ENCODE measurements at regions not wholly inside any gene's neighbourhood (a gene's known extent, or its start where the extent isn't known, plus 50 kb on each side); places are given as distances from the start of the nearest gene placed in this dataset.

DNA sequence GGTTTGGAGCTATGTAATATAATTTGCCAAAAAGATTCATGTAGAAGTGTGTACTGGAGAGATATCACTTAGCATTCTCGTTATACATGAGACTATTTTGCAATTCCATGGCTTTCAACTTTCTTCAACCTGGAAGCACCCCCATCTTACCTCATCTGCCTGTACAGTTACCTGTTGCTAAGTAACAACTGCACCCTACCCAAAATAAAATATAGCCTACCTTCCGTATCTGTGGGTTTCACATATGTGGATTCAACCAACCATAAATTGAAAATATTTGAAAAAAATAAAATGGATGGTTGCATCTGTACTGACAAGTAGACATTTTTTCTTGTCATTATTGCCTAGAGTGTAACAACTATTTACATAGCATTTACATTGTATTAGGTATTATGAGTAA is 278.3 kb downstream of the PPP1R2C start:
- Mint-ChIP-seq H3K36me3 (ENCODE audit: low read depth) (no peaks in the 10 kb centered on the region), H3K27me3 (no peaks in the 10 kb centered on the region), H3K4me1 (peaks cover 9% of the 10 kb centered on the region), H3K27ac (no peak overlapping the region), H3K4me3 (no peak overlapping the region), H3K9me3 (no peaks in the 10 kb centered on the region)
- ATAC-seq (ENCODE audit: low read depth) (no peak), DNase-seq (no peak)
- intact Hi-C loops (cut with micrococcal nuclease): no loop called here
- ChIA-PET CTCF (no interaction called here), POLR2A (no interaction called here)
- TF ChIP-seq, protein P1, sequence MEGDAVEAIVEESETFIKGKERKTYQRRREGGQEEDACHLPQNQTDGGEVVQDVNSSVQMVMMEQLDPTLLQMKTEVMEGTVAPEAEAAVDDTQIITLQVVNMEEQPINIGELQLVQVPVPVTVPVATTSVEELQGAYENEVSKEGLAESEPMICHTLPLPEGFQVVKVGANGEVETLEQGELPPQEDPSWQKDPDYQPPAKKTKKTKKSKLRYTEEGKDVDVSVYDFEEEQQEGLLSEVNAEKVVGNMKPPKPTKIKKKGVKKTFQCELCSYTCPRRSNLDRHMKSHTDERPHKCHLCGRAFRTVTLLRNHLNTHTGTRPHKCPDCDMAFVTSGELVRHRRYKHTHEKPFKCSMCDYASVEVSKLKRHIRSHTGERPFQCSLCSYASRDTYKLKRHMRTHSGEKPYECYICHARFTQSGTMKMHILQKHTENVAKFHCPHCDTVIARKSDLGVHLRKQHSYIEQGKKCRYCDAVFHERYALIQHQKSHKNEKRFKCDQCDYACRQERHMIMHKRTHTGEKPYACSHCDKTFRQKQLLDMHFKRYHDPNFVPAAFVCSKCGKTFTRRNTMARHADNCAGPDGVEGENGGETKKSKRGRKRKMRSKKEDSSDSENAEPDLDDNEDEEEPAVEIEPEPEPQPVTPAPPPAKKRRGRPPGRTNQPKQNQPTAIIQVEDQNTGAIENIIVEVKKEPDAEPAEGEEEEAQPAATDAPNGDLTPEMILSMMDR (IDR thresholded peaks at IDR 0.05): no peak

DNA sequence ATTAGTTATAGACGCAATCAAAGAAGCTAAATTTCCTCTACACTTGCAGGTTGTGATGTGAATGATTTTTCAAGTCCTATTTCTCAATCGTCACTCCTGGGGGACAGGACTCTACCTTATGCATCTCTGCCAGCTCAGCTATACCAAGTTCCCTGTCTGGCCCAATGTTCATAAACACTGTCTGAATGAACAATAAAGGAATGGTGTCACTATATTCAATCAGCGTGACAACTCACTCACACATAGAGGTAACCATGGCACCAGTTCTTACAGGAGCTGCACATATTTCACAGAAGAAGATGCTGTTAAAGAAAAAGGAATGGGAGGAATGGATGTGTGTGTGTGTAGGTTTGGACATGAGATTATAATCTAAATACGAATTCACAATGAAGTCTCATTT is 280.6 kb downstream of the PPP1R2C start:
- DNase-seq: no peak
- Mint-ChIP-seq H3K4me1 (peaks cover 10% of the 10 kb centered on the region), H3K27ac (no peak overlapping the region), H3K9me3 (no peaks in the 10 kb centered on the region), H3K36me3 (ENCODE audit: low read depth) (no peaks in the 10 kb centered on the region), H3K4me3 (no peak overlapping the region), H3K27me3 (no peaks in the 10 kb centered on the region)
- ATAC-seq (ENCODE audit: low read depth): no peak
- TF ChIP-seq, protein P1 (IDR thresholded peaks at IDR 0.05): no peak
- ChIA-PET CTCF (no interaction called here), POLR2A (no interaction called here)
- intact Hi-C loops (cut with micrococcal nuclease): no loop called here

DNA sequence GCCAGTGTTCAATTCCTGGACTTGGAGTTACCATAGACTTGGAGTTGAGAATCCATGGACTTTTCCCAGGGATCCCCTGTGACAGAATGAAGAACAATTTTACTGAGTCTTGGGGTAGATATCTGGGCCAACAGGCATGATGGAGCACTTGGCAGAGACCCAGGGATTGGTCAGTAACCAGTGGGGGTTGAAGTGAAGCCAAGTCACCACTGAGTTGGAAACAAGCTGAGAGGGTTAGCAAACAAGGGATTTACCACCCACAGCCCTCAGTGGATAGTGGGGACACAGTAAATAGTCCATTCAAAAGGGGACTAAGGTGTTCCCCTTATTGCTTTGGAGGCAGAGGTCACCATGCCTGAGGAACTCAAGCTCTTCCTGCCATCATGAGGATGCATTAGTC is 281.7 kb downstream of the PPP1R2C start:
- POLR2A ChIA-PET: no interaction called here
- intact Hi-C loops (cut with micrococcal nuclease): no loop called here
- no peak overlapping the region for H3K27ac Mint-ChIP-seq
- no peaks in the 10 kb centered on the region for H3K9me3 Mint-ChIP-seq
- TF ChIP-seq, protein P1 (IDR thresholded peaks at IDR 0.05): no peak
- DNase-seq: no peak
- no peaks in the 10 kb centered on the region for H3K36me3 Mint-ChIP-seq (ENCODE audit: low read depth)
- no peak overlapping the region for H3K4me3 Mint-ChIP-seq
- H3K27me3 Mint-ChIP-seq: no peaks in the 10 kb centered on the region
- peaks cover 20% of the 10 kb centered on the region for H3K4me1 Mint-ChIP-seq
- CTCF ChIA-PET: no interaction called here
- ATAC-seq (ENCODE audit: low read depth): no peak

DNA sequence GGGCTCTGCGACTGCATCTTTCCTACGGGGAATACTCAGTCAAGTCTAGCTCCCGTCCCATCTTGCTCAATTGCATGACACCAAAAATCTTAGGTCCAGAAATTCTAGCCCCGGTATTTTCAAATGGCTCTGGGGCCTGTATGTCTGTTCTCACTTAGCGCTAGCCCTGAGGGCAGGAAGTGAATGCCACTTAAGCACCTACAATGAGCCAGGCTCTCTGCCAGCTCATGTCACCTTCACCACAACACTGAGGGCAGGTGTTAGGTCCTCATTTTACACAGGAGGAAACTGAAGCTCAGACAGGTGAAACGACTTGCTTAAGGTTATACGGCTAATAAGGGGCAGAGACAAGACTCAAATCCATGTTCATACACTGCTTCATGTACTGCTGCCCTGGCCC is 282.8 kb downstream of the PPP1R2C start:
- ChIA-PET POLR2A (no interaction called here), CTCF (no interaction called here)
- DNase-seq: no peak
- H3K36me3 Mint-ChIP-seq (ENCODE audit: low read depth): no peaks in the 10 kb centered on the region
- no peaks in the 10 kb centered on the region for H3K27me3 Mint-ChIP-seq
- H3K9me3 Mint-ChIP-seq: no peaks in the 10 kb centered on the region
- no peak overlapping the region for H3K4me3 Mint-ChIP-seq
- no peak overlapping the region for H3K27ac Mint-ChIP-seq
- ATAC-seq (ENCODE audit: low read depth): no peak
- intact Hi-C loops (cut with micrococcal nuclease): no loop called here
- TF ChIP-seq, protein P1 (IDR thresholded peaks at IDR 0.05): no peak
- peaks cover 28% of the 10 kb centered on the region for H3K4me1 Mint-ChIP-seq

DNA sequence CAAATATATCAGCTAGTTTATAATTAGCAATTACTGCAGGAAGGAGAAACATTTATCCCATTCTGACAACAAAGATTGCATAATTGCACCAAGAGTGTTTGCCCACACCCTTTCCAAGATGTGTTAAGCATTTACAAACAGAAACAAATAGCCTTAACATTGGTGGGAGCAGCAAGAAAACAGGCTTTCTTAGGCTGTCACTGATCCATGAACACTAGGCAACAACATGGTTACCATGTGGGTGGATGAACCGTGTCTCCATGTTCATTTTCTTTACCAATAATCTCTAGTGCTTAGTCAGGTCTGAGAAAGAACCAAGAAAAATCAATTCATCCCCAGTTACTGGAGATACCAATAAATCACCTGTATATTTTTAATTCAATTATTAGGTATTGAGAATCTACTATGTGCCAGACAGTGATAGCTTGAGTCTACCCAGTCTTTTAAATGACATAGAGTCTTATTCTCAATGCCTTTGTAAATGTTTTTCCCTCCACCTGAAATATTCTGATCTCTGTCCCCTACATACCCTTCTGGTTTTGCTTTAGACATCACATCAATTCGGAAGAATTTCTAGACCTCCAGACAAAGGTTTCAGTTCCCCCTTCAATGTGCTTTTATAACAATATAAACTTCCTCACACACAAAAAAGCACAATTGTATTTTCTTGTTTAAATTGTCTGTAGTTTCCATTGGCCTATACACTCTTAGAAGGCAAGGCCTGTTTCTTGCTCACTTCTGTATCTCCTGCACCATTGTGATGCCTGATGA is 286.6 kb downstream of the PPP1R2C start:
- ATAC-seq (ENCODE audit: low read depth) (no peak), DNase-seq (no peak)
- TF ChIP-seq, protein P1 (IDR thresholded peaks at IDR 0.05): no peak
- peaks cover 35% of the 10 kb centered on the region for H3K4me1 Mint-ChIP-seq
- no peaks in the 10 kb centered on the region for H3K9me3 Mint-ChIP-seq
- no peaks in the 10 kb centered on the region for H3K36me3 Mint-ChIP-seq (ENCODE audit: low read depth)
- ChIA-PET CTCF (no interaction called here), POLR2A (no interaction called here)
- intact Hi-C loops (cut with micrococcal nuclease): no loop called here
- no peaks in the 10 kb centered on the region for H3K27me3 Mint-ChIP-seq
- H3K4me3 Mint-ChIP-seq: no peak overlapping the region
- H3K27ac Mint-ChIP-seq: no peak overlapping the region
